Activated CD8-positive, alpha-beta memory T cell treated with anti-CD3 and anti-CD28 coated beads for 36 hours (primary cell): ENCODE measurements at regions not wholly inside any gene's neighbourhood (a gene's known extent, or its start where the extent isn't known, plus 50 kb on each side); places are given as distances from the start of the nearest gene placed in this dataset.
"Not testable (repeated sequence)": the region's sequence is repeated elsewhere in the genome, so short reads cannot be mapped to it uniquely, and the experiment has no call there.

Experiments
- CTCF ChIA-PET: fragments of 350-600 bp; sonication (Branson Sonifier 250); formaldehyde crosslinking; loops from one replicate; lab custom pipeline; 2021; ENCODE audit warnings: antibody characterized with exemption; lab: Charles Lee
- POLR2A ChIA-PET: fragments of 350-600 bp; sonication (Branson Sonifier 250); formaldehyde crosslinking; loops from one replicate; lab custom pipeline; 2021; ENCODE audit warnings: antibody characterized with exemption; lab: Charles Lee

DNA sequence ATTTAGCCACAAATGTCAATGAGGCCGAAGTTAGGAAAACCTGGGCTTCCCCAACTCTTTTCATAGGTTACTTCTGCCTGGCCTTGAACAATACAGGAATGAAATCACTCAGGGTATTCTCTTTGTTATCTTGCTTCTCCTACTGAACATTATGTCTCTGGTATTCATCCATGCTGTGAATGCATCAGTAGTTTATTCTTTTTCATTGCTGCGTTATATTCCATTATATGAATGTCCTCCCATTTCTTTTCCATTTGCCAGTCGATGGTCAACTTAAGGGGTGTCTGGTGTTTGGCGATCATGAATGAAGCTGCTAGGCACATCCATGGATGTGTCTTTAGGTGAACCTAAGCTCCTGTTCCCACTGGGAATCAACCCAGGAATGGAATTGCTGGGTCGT lies 128.3 kb downstream of the CRLF3 start:
- POLR2A ChIA-PET, result no interaction called here
- CTCF ChIA-PET, result interaction anchor here (2.2 kb wide), 1 partner anchor 20 kb away, joined by 7 read pairs; no protein-coding TSS in a partner anchor

DNA sequence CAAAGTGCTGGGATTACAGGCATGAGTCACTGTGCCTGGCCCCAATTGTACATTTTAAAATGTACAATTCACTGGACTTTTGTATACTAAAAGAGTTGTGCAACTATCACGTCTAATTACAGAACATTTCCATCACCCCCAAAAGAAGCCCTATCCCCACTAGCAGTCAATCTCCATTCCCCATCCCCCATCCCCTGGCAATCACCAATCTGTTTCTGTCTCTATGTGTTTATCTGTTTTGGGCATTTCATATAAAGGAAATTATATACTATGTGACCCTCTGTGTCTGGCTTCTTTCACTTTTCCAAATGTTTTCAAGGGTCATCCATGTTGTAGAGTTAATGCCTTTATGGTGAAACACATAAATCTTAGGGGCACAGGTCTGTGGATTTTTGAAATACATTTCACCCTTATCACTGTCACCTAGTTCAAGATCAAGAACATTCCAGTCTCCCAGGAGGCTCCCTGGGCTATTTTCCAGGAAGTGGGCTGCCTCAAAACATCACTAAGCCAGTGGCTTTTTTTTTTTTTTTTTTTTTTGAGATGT lies 129.2 kb downstream of the CRLF3 start:
- CTCF ChIA-PET, POLR2A ChIA-PET: not testable (repeated sequence)

DNA sequence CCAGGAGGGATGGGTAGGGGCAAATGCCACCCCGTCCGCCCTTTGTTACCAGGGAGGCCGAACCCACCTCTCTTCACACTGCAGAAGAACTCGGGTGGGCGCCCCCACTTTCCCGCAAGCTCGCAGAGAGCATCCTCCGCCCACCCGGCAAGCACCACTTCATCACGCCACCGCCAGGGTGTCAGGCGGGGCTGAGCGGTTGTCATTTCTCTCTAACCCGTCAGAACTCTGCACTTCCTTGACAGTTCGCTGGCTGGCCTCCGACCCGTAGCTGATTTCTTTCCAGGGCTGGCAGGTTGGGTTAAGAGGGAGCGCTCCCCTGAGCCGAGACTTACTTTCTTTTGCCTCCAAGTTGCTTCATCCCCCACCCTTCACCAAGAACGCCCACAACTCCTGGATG lies 130.7 kb downstream of the CRLF3 start:
- POLR2A ChIA-PET, CTCF ChIA-PET: not testable (repeated sequence)

DNA sequence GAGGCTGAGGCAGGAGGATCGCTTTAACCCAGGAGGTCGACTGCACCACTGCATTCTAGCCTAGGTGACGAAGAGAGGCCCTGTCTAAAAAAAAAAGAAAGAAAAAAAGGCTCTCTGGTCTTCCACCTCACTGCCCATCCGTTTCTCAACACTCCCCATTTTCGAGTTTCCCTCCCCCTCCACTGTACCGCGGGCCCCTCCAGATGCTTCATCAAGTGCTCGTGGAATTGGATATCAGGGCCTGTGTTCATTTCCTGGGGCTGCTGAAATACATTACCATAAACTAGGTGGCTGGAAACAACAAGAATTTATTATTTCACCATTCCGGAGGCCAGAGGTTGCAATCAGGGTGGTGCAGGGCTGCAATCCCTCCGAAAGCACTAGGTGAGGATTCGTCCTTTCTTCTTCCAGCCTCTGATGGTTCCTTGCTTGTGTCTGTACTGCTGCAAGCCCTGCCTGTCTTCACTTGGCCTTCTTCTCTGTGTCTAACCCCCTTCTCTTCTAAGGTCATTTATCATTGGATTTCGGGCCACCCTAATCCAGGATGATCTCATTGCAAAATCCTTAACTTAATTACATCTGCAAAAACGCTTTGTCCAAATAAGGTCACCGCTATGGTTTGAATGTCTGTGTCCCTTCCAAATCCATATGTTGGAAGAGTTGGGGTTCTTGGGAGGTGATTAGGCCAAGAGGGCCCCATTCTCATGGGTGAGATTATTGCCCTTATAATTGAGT lies 135.1 kb downstream of the CRLF3 start:
- POLR2A ChIA-PET, CTCF ChIA-PET: not testable (repeated sequence)

DNA sequence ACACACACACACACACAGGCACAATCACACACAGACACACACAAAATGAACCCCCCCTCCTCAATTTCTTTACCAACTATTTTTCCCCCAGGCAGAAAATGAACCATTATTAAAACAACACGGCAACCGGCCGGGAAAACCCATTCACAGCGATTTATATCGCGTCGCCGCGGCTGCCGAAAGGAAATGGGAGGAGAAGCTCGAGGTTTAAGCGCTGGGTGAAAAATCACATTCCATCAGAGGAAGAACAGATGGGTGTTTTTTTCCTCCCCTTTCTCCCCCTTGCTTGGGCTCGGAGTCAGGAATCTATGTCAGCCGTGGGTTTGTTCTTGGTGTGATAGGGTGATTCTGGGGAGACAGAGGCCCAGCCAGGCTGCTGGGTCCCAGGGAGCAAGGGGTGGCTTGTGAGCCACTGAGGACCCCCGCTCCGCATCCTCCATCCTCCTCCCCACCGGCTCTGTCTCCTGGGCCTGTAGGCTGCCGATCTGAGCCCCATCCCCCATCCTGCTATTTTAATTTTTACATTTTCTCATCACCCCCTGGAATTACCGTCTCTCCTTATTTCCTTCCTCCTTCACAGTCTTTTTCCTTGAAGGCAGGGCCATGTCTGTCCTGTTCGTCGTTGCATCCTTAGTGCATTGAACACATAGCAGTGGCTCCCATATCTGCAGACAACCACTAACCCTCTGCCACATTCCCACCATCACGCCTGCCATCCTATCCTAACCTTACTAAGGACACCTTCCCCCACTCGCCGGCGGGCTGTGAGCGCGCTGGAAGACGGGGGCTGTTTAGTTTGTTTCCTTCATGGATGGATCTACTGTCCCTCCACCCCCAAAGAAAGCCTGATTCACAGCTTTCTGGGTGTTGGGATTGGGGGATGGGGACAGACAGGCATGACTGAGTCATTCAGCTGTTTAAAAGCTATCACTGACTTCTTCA lies 137.7 kb downstream of the CRLF3 start:
- CTCF ChIA-PET, result interaction anchor here (0.7 kb wide), 1 partner anchor 82 kb away, joined by 3 read pairs; no protein-coding TSS in a partner anchor
- POLR2A ChIA-PET, result not testable (repeated sequence)

DNA sequence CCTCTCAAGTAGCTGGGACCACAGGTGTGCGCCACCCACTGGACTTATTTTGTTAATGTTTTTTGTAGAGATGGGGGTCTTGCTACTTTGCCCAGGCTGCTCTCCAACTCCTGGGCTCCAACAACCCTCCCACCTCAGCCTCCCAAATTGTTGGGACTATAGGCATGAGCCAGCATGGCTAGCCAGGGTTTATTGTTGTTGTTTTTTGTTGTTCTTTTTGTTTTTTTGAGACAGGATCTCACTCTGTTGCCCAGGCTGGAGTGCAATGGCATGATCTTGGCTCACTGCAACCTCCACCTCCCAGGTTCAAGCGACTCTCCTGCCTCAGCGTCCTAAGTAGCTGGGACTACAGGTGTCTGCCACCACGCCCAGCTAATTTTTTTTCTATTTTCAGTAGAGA lies 142.2 kb downstream of the CRLF3 start:
- CTCF ChIA-PET, result not testable (repeated sequence)

DNA sequence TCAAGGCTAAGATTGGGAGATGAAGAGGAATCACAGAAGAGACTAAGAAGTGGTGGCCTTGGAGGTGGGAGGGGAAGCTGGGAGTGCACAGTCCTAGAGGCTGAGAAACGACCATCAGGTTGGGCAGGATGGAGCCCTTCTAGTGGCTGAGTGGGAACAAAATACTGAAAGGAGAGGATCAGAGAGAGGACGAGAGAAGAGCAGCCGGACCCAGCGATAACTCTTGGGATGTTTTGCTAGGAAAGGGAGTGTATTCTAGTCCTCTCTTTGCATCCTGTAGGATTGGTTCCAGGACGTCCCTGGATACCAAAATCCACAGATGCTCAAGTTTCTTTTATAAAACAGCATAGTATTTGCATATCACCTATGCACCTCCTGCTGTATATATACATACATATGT lies 143.8 kb downstream of the CRLF3 start:
- POLR2A ChIA-PET, CTCF ChIA-PET: not testable (repeated sequence)

More for the DNA sequence above, 142.2 kb downstream of the CRLF3 start:
- POLR2A ChIA-PET, result not testable (repeated sequence)

DNA sequence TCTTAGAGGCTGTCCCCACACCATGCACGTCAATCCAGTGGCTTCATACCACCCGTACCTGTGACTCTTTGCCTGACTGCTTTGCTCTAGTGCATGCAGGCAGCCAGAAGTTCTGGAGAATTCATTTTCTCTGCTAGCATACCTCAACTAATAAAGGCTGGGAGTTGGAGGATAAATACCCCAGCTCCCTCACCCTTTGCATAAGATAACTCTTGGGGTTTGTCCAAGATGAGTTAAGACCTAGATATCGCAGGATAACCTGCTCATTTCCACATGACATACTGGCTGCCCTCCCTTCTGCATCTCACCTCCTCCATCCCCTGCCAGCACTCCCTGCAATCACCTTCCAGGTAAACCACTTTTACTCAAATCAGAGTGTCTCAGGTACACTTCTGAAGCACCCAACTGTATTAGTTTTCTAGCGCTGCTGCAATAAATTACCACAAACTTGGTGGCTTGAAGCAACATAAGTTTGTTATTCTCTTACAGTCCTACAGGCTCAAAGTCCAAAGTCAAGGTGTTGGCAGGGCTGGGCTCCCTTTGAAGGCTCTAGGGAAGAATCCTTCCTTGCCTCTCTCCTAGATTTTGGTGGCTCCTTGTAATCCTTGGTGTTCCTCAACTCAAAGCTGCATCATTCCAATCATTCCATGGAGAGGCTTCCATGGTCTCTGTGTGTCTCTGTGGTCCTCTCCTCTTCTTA lies 146.8 kb downstream of the CRLF3 start:
- ChIA-PET POLR2A (no interaction called here), CTCF (no interaction called here)

DNA sequence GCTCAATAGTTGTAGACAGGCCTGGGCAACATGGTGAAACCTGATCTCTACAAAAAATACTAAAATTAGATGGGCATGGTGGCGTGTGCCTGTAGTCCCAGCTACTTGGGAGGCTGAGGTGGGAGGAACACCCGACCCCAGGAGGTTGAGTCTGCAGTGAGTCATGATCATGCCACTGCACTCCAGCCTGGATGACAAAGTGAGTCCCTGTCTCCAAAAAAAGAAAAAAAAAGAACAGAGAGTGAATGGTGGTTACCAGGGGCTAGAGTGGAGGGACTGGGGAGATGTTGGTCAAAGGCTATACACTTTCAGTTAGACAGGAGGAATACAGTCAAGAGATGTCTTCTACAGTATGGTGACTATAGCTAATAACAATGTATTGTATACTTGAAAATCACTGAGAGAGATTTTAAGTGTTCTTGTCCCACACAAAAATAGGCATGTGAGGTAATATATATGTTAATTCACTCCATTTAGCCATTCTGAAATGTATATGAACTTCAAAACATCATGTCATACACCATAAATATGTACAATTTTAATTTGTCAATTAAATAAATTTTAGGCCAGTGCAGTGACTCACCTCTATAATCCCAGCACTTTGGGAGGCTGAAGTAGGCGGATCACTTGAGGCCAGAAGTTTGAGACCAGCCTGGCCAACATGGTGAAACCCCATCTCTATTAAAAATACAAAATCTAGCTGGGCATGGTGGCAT lies 148.6 kb downstream of the CRLF3 start:
- CTCF ChIA-PET, POLR2A ChIA-PET: not testable (repeated sequence)

DNA sequence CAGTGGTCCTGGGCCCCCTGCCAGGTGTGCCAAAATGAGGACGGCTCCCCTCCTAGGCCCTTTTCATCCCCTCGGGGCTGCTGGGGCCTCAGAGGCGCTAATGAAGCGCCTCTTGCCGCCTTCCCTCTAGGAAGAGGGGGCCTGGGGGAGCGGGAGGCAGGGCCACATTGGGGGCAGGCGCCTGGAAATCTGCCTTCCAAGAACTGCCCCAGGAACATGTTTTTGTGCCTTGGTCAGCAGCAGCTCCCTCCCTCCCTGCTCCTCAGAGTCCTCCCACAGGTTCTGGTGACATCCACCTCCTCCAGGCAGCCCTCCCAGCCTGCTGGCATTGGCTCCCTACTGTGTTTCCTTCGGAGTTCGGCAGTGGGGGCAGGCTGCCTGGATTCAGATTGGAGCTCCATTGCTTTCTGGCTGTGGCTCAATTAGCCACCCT lies 155.3 kb downstream of the CRLF3 start:
- CTCF ChIA-PET, POLR2A ChIA-PET: not testable (repeated sequence)

DNA sequence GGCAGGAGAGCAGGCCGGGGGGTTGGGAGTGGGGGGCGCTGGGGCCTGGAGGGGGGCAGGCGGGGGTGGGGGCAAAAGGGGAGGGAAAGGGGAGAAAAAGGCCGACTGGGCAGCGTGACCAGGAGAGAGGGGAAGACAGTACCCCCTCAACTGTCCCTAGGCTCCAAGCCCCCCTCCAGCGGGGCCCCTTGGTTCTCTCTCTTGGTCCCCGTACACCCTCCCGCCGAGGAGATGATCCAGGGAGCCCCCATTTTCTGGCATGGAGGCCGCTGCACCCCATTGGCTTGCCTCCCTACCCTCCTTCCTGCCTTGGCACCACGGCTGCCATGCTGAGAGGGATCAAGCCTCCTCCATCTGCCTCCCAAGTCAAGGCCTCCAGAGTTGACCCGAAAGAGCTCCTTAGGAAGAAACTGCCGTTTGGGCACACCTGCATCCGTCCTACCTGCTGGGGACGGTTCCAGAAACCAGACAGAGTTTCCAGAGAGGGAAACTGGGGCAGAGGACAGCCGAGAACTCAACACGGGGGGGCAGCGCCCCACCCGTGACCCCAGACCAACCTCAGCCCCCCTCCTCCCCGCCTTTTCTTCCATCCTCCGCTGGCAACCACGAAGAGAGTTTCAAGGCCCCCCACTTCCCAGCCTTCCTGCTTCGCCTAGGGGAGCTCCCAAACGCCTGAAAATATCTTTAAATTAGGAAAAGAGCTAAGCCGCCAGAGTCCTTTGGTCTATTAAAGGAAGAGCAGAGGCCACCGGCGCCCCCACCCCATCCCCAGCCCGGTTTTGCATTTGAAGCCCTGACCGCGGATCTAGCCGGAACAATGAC lies 155.9 kb downstream of the CRLF3 start:
- CTCF ChIA-PET, POLR2A ChIA-PET: not testable (repeated sequence)

DNA sequence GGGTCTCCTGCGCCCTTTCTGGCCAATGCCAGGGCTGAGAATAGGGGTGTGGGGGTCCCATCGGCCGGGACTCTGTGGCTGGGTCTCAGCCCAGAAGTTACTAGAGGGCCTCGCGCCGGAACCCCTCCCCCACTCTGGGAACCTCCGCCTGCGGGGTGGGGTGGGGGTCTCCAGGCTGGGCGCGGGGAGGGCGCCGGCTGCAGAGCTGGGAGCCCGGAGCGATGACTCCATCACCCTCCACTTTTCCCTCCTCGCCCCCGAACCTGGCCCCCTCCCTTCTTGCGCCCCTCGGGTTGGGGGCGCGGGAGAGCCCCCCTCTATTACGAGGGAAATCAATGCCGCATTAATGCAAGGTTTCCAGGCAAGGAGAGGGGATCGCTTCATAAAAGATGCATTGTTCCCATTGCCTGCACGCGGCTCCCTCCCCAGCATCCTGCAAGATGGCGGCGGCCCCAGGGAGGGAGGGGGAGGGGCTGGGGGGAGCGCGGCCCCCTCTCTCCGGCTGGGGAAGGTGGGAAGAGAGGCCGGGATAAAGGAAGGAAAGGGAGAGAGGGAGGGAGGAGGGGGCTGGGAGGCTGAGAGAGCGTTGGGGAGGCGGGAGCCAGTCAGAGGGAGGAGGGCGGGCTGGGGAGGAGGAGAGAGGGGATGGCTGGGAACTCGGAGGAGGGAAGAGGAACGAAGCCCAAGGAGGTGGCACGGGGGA lies 156.7 kb downstream of the CRLF3 start:
- POLR2A ChIA-PET, CTCF ChIA-PET: not testable (repeated sequence)

DNA sequence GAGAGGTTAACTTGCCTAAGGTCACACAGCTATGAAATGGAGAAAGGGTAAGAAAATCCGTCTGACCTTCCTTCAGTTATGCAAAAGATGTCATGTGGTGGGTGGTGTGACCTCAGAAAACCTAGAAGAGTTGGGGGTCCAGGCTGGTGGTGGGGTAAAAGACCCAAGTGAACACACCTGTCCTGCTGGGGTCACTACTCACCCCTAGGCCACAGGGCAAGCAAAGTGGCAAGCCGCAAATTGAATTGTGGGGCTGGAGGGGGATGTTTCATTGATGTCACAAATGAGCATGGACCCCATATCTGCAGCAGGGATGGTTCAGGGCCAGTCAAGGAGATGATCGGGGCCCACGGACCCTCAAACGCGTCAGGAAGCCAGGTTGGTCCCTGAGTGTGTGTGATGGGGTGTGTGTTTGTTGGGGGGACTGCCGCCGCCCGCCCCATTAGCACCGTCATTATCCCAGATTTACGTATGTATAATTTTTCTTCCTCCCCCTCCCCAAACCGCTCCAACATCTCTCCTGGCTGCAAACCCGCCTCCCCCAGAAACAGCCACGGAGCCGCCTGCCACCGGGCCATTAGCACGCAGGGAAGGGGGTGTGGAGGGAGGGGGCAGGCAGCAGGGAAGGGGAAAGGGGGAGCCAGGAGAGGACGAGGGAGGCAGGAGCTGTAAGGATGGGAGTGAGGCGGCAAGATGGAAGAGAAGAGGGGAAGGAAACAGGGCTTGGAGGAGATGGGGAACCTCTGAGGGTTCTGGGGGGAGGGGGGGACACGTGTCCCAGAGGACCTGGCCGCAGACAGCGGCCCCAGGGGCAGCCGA lies 157.4 kb downstream of the CRLF3 start:
- CTCF ChIA-PET, POLR2A ChIA-PET: not testable (repeated sequence)

DNA sequence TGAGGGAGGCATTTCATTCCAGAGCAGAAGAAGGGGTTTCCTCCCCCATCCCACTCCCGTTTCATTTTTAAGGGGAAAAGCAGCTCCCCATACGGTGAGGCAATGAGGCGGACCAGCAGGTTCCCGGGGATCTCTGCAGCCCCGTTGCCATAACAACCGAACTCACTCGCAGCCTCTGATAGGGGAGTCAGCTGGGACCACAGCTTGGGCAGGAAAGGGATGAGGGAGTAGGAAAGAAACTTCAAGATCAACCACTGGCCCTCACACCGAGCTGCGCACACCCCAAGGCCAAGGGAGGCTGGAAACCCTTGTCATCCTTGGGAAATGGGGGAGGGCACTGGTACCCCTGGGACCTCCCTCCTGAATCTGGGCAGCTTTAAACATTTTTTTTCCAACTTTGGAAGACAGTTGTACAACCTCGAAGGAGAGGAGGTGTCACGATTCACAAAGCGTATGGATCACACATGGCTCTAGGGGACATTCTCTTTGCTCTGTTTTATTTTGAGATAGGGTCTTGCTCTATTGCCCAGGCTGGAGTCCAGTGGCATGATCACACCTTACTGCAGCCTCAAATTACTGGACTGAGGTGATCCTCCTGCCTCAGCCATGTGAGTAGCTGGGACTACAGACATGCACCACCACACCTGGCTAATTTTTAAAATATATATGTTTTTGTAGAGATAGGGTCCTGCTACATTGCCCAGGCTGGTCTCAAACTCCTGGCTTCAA lies 160.6 kb downstream of the CRLF3 start:
- CTCF ChIA-PET, POLR2A ChIA-PET: not testable (repeated sequence)

DNA sequence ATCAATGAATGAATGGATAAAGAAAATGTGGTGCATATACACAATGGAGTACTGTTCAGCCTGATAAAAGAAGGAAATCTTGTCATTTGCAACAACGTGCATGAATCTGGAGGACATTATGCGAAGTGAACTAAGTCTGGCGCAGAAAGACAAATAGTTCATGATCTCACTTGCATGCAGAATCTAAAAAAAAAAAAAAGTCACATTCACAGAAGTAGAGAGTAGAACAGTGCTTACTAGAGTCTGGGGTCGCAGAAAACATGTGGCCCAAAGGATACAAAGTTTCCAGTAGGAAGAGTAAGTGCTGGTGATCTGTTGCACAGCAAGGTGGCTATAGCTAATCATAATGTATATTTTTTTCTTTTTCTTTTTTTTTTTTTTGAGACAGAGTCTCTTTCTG lies 167.3 kb downstream of the CRLF3 start:
- CTCF ChIA-PET, POLR2A ChIA-PET: not testable (repeated sequence)

DNA sequence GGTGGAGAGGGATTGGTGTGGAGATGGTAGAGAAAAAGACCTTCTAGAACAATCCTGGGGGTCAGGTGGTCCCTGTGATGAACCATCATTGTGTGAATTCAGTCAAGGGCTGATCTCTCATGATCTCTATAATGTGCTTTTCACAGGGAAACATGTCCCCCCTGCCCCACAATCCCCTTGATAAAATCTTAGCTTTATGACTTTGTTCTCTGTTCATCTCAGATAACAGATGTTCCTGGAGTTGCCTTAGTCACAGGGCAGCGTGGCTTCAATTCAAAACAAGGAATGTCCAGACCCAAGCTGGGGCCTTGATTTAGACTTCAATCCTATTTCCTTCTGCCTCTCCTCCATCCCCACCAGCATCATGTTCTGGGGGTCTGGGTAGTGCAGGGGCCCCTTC lies 171.5 kb downstream of the CRLF3 start:
- CTCF ChIA-PET, POLR2A ChIA-PET: not testable (repeated sequence)
